ENCODE measurements at regions not wholly inside any gene's neighbourhood (a gene's known extent, or its start where the extent isn't known, plus 50 kb on each side); places are given as distances from the start of the nearest gene placed in this dataset.

GRCh38 chr2:20150110-20150706 is 74.7 kb downstream of the SDC1 start:
- no peak for DNase-seq

DNA sequence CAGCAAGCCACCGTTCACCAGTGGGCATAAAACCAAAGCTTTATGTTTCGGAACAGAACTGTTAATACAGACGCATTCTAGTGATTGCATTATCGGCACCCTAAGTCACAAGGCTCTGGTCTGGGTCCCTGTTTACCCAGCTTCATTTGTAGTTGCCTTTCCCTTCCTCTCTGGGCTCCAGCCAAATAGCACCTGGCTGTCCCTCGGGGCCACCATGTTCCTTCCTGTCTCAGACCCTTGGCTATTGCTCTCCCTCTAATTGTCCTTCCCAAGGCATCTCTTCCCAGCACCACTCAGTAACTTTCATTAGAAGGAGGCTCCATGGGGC is 75.3 kb downstream of the SDC1 start:
- no peak for DNase-seq

DNA sequence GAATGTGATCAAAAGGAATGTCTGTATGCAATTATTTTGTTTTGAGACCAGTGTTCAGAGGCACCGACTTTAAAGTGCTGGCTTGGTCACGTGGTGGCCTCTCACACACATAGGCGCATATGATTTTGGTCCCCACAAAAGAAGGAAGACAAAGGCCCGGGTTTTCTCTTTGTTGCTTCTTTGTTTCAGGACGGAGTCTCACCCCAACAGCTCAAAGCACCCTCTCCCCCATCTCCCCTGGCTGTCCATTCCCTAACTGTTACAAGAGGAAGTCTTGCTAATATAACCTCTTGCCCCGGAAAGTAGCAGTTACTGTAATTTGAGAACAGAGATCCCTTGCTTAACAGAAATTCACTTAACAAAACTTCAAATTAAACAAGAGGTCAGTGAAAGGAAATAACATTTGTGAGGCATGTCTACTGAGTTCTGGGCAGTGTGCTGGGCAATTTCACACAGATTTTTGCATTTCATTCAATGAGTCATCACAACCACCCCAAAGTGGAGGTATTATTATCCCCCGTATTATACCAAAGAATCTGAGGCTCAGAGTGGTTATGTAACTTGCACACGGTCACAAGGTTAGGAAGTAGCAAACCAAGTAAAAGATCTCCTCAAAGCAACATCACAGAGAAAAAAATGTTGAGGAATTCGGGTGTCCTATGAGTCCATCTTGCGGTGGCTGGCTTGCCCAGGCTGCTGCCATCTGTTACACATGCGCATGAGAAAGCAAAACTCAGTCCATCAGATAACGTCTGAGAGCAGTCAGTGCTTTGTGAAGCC is 75.8 kb downstream of the SDC1 start:
- DNase-seq: no peak

DNA sequence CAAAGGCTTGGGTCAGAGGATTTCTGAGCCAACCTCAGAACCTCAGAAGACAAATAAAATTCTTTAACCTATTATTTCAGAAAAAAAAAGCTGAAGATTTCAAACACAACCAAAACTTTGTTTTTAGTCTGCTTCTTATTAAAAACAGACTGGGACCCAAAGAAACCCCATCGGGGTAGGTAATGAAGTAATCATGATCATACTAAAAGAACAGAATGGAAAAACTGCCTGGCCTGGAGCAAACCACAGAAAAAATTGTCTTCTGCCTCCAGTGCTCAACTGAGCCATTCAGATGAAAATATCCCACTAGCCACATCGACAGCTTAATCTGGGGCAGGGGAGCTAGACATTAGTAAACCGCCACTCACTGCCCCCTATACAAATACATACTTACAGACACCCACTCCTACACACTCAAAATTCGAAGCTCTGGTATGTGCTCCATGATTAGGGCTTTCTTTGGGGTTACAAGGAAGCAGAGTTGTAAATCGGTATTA is 76.5 kb downstream of the SDC1 start:
- no peak for DNase-seq

DNA sequence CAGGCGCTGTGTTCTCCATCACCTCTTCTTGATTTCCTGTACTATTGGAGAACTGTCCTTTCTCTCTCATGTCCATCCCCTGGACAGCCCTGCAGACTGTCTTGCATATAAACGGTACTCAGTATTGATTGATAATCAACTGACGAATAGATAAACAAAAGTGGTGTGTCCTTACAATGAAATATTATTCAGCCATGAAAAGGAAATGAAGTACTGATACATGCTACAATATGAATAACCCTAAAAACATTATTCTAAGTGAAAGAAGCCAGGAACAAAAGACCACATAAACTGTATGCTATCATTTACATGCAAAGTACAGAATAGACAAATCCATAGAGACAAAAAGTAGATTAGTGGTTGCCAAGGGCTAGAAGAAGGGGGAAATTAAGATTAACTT is 77.6 kb downstream of the SDC1 start:
- no peak for DNase-seq

- DNase-seq: no peak
Observed at GRCh38 chr2:20146401-20146800, 78.5 kb downstream of the SDC1 start.

- DNase-seq: peak in 1 of 2 experiments; percentile 19
Observed at GRCh38 chr2:20145497-20146193, 79.3 kb downstream of the SDC1 start.

GRCh38 chr2:20144861-20145260 is 80.1 kb downstream of the SDC1 start:
- DNase-seq: no peak

DNA sequence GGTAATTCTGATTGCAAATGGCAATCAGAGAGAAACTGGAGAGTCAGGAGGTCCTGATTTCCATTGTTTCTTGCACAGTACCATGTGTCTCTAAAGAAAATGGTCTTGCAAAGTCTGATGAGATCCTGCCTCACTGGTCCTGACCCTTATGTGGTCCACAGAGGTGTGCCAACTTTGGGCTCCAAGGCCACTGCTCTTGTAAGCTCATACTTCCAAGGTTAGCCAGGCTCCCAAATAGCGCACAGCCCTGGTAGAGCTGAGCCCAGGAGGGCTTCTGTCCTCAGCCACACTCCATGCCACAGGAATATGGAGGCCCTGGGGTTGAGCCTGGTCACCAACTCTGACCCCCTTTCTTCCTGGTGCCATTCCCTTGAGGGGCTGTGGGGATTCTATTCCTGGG is 80.7 kb downstream of the SDC1 start:
- DNase-seq: no peak

DNA sequence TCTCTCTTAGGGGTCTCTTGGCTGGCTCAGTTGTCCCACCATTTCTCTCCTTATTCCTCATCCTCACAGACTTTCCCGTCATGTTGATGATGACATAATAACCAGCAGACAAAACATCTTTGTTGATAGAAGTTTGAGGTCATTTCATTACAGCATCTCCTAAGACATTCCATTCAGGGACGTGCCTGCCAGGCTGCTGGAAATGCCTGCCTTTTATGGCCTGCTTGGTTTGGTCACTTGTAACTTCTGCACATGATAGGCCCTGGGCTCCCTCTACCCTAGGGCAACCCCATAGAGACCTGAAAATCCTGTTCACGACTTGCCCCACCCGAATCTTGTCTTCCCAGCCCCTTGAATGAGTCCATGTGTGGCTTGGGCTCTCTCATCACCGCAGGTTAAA is 81.7 kb downstream of the SDC1 start:
- DNase-seq: no peak

GRCh38 chr2:20141806-20142205 is 83.1 kb downstream of the SDC1 start:
- DNase-seq: no peak

DNA sequence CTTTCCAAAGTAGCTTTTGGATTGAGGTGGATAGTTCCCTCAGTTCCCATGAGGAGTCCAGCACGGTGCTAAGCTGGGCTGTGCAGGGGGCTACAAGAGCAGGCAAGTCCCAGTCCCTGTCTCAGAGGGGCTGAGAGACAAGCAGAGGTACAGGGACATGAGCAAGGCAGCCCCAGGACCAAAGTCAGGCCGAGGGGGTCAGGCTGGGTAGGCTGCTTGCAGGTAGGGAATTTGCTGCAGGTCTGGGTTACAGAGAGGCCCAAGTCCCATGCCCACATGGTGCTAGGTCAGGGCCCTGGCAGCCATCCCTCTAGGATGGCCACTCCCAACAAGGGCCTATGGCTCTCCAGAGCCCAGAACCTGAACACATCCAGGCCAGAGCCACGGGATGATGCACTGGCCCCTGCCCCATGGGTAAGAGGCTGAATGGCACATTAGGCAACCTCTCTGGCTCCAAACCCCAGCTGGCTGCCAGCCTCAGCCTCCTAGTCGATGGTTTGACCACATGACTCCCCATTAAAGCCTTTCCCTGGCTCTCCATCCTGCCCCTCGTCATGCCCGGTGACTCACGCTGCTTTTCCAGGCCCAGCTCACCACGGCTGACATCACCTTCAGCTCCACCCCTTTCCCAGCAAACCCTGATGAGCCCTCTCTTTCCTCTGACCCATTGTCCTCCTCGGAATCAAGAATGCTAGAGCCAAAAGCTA is 83.7 kb downstream of the SDC1 start:
- no peak for DNase-seq

DNA sequence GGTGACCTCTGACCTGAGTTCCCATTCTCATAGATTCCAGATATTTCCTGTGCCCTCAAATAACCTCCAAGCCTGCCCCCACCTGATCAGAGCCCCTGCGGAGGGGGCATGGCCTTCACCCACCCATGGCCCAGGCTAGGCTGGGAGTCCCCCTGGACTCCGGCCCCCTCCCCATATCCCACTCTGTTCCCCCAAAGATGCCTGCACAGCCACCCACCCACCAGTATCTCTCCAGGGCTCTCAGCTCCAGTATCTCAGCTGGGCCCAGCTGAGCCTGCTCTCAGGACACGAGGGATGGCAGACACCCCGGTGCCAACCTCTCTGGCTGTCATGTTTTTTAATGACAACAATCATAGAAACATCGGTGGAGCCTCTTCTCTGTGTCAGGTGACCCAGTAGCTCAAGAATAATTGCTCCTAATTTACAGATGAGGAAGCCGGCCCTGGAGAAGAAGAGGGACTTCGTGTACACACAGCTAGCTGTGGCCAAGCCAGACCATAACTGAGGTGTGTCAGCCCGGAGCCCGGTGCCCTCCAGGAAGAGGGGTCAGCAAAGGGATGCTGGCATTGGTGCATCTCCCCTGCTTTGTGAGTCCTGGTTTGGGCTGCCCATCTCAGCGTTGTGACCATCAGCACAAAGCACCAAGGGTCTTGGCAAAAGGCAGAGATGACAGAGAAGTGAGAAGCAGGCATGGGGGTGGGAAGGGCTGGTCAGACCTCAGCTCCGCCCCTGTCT is 84.4 kb downstream of the SDC1 start:
- DNase-seq: no peak

GRCh38 chr2:20139407-20140172 is 85.3 kb downstream of the SDC1 start:
- no peak for DNase-seq

GRCh38 chr2:20138696-20139095 is 86.2 kb downstream of the SDC1 start:
- DNase-seq: no peak

DNA sequence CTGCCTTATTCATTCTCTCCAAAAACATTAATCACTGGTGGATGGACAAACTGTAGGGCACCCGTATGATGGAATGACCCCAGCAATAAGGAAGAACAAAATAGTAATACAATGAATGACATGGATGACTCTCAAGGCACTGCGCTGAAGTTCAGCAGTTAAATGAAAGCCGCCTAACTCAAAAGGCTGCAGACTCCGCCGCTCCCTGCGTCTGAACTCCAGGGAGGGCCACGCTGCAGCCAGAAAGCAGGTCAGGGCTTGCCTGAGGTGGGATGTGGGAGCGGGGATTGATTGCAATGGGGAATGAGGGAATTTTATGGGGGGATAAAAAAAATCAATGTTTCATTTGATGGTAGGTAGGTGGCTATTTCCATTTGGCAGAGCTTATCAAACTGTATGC is 86.5 kb upstream of the LAPTM4A start:
- DNase-seq: no peak

DNA sequence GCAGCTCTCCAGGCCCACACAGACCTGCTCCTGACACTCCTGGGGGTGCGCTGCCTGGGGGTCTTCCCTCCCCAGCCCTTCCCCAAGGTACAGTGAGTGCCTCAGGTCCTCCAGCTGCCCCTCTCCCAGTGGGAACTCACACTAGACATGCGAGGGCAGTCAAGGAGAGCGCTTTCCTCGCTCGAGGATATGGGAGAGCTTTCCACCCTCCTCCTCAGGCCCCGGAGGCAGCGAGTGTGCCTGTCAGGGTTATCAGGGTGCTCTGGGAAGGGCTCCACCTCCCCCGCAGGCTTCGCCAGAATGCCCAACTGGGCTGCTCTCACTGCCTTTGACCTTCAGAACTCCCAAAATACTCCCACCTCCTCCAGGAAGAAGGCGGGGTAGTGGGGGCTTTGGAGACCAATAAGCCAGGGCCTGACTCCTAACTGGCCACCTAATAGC is 85.7 kb upstream of the LAPTM4A start:
- no peak for DNase-seq

DNA sequence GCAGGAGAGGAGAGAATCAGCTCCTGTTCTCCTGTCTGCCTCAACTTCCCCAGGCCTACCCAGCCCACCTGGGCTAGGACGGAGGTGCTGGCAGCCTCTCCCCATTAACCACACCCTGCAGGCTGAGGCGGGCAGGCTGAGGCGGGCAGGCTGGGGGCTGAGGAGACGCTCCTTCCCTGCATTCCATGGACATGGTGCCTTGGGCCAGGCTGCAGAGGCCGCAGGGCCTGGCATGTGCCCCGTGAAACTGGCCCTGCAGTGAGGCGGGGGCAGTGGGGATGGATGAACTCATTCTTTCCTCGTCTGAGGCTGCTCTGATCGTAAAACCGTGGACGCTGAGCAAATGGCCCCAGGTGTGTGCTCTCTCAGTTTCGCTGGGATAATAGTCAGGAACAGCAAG is 84.7 kb upstream of the LAPTM4A start:
- no peak for DNase-seq

- DNase-seq: peak; percentile 53 to 54
Observed at GRCh38 chr2:20135631-20136050, 84.2 kb upstream of the LAPTM4A start.

DNA sequence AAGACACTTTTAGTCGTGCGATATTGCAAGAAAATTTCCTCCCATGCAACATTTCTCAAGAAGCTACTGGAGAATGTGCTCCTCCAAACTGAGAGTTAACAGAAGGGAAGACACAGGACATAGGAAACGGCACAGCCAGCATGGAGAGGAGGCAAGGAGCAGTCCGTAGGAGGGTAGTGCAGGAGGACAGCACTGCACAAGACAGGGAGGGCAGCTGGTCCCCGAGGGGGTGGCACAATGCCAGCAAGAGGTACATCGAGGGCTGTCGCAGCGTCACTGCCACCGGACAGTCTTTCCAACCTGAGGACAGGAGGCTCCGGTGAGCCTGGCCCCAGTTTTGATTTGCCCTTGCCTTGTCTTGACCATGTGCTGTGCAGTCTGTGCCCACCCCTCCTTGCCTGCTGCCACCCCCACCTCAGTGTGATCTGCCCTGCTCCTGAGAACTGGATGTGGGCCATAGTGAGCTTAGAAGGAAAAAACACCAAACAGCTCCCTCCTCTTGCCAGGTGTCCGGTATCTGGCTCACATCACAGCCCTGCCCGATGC is 81.6 kb upstream of the LAPTM4A start:
- DNase-seq: no peak

DNA sequence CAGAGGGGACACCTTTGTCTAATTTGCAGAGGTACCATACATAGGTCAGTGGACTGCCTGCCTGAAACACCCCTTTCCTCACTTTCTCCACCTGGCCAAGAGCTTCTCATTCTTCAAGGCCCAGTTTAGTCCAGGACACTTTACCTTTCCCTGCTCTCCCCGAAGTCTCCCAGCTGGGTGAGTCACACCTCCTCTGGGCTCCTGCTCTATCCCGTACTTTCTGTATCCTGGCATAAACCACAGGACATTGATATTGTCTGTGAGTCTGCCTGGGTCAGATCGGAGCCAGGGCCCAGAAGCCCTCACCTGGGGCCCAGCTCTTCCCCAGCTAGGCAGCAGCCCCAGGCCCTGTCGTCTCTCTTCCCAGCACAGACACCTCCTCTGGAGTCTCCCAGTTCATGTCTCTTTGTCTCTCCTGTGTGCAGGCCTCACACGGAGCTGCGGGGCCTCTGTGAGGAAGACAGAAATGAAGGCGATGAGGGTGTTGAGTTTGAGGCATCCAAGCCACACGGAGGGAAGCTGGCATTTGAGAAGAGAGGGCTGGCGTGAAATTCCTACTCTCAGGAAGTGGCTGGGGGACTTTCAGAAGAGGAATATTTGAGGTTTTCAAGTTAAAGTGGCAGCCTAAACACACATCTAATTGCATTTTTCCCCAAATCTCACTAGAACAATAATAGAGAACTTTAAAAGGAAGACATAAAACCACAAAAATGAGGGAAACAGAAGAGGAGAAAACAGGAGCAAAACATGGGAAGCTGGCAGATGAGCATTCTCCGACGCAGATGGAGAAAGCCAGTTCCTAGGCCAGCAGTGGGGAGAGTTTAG is 79.6 kb upstream of the LAPTM4A start:
- DNase-seq: no peak
